RWPE2 (cell line): ENCODE measurements at regions not wholly inside any gene's neighbourhood (a gene's known extent, or its start where the extent isn't known, plus 50 kb on each side); places are given as distances from the start of the nearest gene placed in this dataset.
A peak's percentile ranks its signal among the peaks of the same experiment; 100 is the strongest.

Source experiments
- ATAC-seq: fragments of 200-7000 bp; cut with Tn5 transposase; 3 replicates; pipeline ENCODE4 v1.9.1; 2021; ENCODE audit warnings: low read depth
- DNase-seq: peaks from one replicate; pipeline ENCODE4 v3.0.0-alpha.2; 2020; ENCODE audit warnings: low spot score
- H3K27ac ChIP-seq: fragments of 450-650 bp; 2 replicates; pipeline ENCODE4 v1.5.1; 2017; ENCODE audit warnings: mild to moderate bottlenecking; ENCODE audit not compliant: poor library complexity, severe bottlenecking
- H3K27me3 ChIP-seq: fragments of 250-450 bp; sonication (Bioruptor Pico); 2 replicates; pipeline ENCODE4 v1.5.1; 2021; ENCODE audit warnings: mild to moderate bottlenecking, moderate library complexity; ENCODE audit not compliant: insufficient read depth, poor library complexity, severe bottlenecking
- H3K36me3 ChIP-seq: fragments of 250-450 bp; sonication (Bioruptor Pico); 2 replicates; pipeline ENCODE4 v1.5.1; 2020; ENCODE audit warnings: low read depth, mild to moderate bottlenecking, moderate library complexity
- H3K4me1 ChIP-seq: fragments of 250-450 bp; sonication (Bioruptor Pico); 2 replicates; pipeline ENCODE4 v1.5.1; 2021; ENCODE audit warnings: mild to moderate bottlenecking, moderate library complexity; ENCODE audit not compliant: insufficient read depth, poor library complexity, severe bottlenecking
- H3K4me3 ChIP-seq: fragments of 250-450 bp; sonication (Bioruptor Pico); 2 replicates; pipeline ENCODE4 v1.5.1; 2021; ENCODE audit warnings: mild to moderate bottlenecking, moderate library complexity; ENCODE audit not compliant: severe bottlenecking
- H3K9me3 ChIP-seq: fragments of 250-450 bp; sonication (Bioruptor Pico); 2 replicates; pipeline ENCODE4 v1.5.1; 2021; ENCODE audit warnings: mild to moderate bottlenecking, moderate library complexity; ENCODE audit not compliant: severe bottlenecking
- TF ChIP-seq, protein P1 (sequence below): fragments of 450-650 bp; IDR thresholded peaks from one replicate; pipeline ENCODE4 v1.5.1; 2017; ENCODE audit warnings: mild to moderate bottlenecking, moderate library complexity; ENCODE audit not compliant: poor library complexity, severe bottlenecking

GRCh38 chr3:31246293-31247062 is 286.2 kb upstream of the STT3B start:
- Histone ChIP-seq H3K9me3 (no peaks in the 10 kb centered on the region), H3K4me1 (peaks cover 8% of the 10 kb centered on the region), H3K4me3 (no peak overlapping the region), H3K27ac (no peak overlapping the region), H3K27me3 (no peaks in the 10 kb centered on the region), H3K36me3 (no peaks in the 10 kb centered on the region; the same call in 1 of the 2 replicates)
- DNase-seq (no peak), ATAC-seq (no peak)
- TF ChIP-seq, protein P1, sequence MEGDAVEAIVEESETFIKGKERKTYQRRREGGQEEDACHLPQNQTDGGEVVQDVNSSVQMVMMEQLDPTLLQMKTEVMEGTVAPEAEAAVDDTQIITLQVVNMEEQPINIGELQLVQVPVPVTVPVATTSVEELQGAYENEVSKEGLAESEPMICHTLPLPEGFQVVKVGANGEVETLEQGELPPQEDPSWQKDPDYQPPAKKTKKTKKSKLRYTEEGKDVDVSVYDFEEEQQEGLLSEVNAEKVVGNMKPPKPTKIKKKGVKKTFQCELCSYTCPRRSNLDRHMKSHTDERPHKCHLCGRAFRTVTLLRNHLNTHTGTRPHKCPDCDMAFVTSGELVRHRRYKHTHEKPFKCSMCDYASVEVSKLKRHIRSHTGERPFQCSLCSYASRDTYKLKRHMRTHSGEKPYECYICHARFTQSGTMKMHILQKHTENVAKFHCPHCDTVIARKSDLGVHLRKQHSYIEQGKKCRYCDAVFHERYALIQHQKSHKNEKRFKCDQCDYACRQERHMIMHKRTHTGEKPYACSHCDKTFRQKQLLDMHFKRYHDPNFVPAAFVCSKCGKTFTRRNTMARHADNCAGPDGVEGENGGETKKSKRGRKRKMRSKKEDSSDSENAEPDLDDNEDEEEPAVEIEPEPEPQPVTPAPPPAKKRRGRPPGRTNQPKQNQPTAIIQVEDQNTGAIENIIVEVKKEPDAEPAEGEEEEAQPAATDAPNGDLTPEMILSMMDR: no peak

DNA sequence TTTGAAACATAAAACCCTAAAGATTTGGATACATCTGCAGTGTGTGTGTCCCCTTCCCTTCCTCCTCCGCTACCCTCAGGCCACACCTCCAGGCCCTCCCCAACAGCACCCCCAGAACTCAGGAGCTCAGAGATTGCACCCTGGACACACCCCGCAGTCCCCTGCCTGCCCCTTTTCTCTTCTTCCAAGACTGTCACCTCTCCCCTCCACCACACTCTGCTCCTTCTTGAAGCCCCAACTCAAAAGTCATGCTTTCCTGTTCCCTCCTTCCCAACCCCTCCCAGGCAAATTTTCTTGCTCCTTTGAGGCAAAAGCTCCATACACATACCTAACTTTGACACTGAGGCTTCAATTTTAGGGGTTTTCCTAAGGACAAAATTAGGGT is 285.7 kb upstream of the STT3B start:
- H3K36me3 ChIP-seq: no peaks in the 10 kb centered on the region; the same call in 1 of the 2 replicates
- DNase-seq: no peak
- TF ChIP-seq, protein P1: no peak
- H3K4me3 ChIP-seq: no peak overlapping the region
- no peaks in the 10 kb centered on the region for H3K9me3 ChIP-seq
- no peaks in the 10 kb centered on the region for H3K27me3 ChIP-seq
- no peak overlapping the region for H3K27ac ChIP-seq
- H3K4me1 ChIP-seq: peaks cover 8% of the 10 kb centered on the region
- no peak for ATAC-seq

DNA sequence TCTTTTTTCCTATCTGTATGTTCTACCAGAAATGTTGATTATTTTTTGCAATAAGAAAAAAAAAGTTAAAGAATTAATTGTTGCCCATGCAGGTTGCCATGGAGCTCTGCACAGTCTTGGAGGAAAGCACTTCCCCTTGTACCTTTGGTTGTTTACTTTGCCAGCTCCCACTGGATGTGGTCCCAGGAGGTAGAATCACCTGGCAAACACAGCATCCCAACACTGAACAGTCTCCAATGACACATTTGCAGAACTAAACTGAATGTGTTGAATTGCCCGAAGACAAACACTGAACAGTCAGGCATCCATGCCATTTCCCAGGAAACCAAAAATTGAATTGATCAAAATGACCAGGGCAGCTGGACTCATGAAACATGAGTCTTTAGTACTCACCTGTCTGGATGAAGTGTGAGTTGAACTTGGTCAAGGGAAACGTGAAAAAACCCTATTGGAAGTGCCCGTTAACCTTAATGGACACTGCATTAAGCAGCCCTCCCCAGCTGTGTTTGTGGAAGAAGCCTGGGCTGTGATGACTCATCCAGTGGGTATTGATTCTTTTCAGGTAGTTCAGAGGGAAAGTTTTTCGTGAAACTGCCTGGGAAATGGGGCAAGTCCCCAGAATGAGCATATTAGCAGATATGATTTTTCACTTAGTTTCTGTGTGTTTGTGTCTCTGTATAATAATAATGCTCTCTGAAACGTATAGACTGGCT is 284.7 kb upstream of the STT3B start:
- ATAC-seq (peak; percentile 84), DNase-seq (no peak)
- Histone ChIP-seq H3K4me3 (no peak overlapping the region), H3K9me3 (no peaks in the 10 kb centered on the region), H3K36me3 (no peaks in the 10 kb centered on the region; the same call in 1 of the 2 replicates), H3K4me1 (peaks cover 8% of the 10 kb centered on the region), H3K27me3 (no peaks in the 10 kb centered on the region), H3K27ac (no peak overlapping the region)
- TF ChIP-seq, protein P1: no peak

- no peak overlapping the region for H3K4me3 ChIP-seq
- H3K4me1 ChIP-seq: peaks cover 8% of the 10 kb centered on the region
- no peaks in the 10 kb centered on the region for H3K27me3 ChIP-seq
- DNase-seq: no peak
- no peaks in the 10 kb centered on the region for H3K9me3 ChIP-seq
- no peaks in the 10 kb centered on the region; the same call in 1 of the 2 replicates for H3K36me3 ChIP-seq
- TF ChIP-seq, protein P1: no peak
- ATAC-seq: no peak
- no peak overlapping the region for H3K27ac ChIP-seq
These were observed 284.1 kb upstream of the STT3B start for GRCh38 chr3:31248563-31248992.

- TF ChIP-seq, protein P1: no peak
- no peak for DNase-seq
- Histone ChIP-seq H3K27me3 (no peaks in the 10 kb centered on the region), H3K9me3 (no peaks in the 10 kb centered on the region), H3K4me1 (peaks cover 8% of the 10 kb centered on the region), H3K36me3 (no peaks in the 10 kb centered on the region), H3K27ac (no peak overlapping the region), H3K4me3 (no peak overlapping the region)
- ATAC-seq: no peak
These were observed 283.2 kb upstream of the STT3B start for GRCh38 chr3:31249545-31249944.
